ENCODE measurements at regions not wholly inside any gene's neighbourhood (a gene's known extent, or its start where the extent isn't known, plus 50 kb on each side); places are given as distances from the start of the nearest gene placed in this dataset.

- H3K36me3 ChIP-seq = no peaks in the 10 kb centered on the region
- no peak for DNase-seq (ENCODE audit: low spot score)
- H3K4me1 ChIP-seq = no peaks in the 10 kb centered on the region
- no peak overlapping the region for H3K4me3 ChIP-seq
- no peaks in the 10 kb centered on the region for H3K27me3 ChIP-seq
- H3K9me3 ChIP-seq = peaks cover 0 to 18% of the 10 kb centered on the region in 2 donors
- H3K27ac ChIP-seq = no peak overlapping the region
- TF ChIP-seq CTCF (IDR thresholded peaks at IDR 0.05) = no peak
These were observed 89.7 kb downstream of the GMNC start for GRCh38 chr3:190772831-190773230.

- no peak for DNase-seq (ENCODE audit: low spot score)
- no peak overlapping the region for H3K4me3 ChIP-seq
- no peaks in the 10 kb centered on the region for H3K36me3 ChIP-seq
- H3K27ac ChIP-seq = no peak overlapping the region
- peaks cover 0 to 18% of the 10 kb centered on the region in 2 donors for H3K9me3 ChIP-seq
- H3K27me3 ChIP-seq = no peaks in the 10 kb centered on the region
- H3K4me1 ChIP-seq = no peaks in the 10 kb centered on the region
- no peak for TF ChIP-seq CTCF (IDR thresholded peaks at IDR 0.05)
These were observed 93.6 kb downstream of the GMNC start for GRCh38 chr3:190768891-190769290.

- Histone ChIP-seq H3K36me3 (no peaks in the 10 kb centered on the region), H3K9me3 (peaks cover 0 to 13% of the 10 kb centered on the region in 2 donors)
These were observed 94.6 kb downstream of the GMNC start for GRCh38 chr3:190767851-190768250.

GRCh38 chr3:190764231-190765134, 98.0 kb downstream of the GMNC start:
- no peak for TF ChIP-seq CTCF (IDR thresholded peaks at IDR 0.05)
- H3K36me3 ChIP-seq = no peaks in the 10 kb centered on the region
- H3K4me3 ChIP-seq = no peak overlapping the region
- H3K27me3 ChIP-seq = no peaks in the 10 kb centered on the region
- no peaks in the 10 kb centered on the region for H3K9me3 ChIP-seq
- no peaks in the 10 kb centered on the region for H3K4me1 ChIP-seq
- H3K27ac ChIP-seq = no peak overlapping the region
- no peak for DNase-seq (ENCODE audit: low spot score)

More at GRCh38 chr3:190767851-190768250, 94.6 kb downstream of the GMNC start:
- Histone ChIP-seq H3K27ac (no peak overlapping the region), H3K27me3 (no peaks in the 10 kb centered on the region), H3K4me3 (no peak overlapping the region), H3K4me1 (no peaks in the 10 kb centered on the region)
- DNase-seq (ENCODE audit: low spot score) = no peak
- TF ChIP-seq CTCF (IDR thresholded peaks at IDR 0.05) = no peak

- no peak for TF ChIP-seq CTCF (IDR thresholded peaks at IDR 0.05)
These were observed 99.7 kb downstream of the GMNC start for GRCh38 chr3:190762801-190763200.

More at GRCh38 chr3:190762801-190763200, 99.7 kb downstream of the GMNC start:
- Histone ChIP-seq H3K4me1 (no peaks in the 10 kb centered on the region), H3K27me3 (no peaks in the 10 kb centered on the region), H3K36me3 (no peaks in the 10 kb centered on the region), H3K4me3 (no peak overlapping the region), H3K9me3 (no peaks in the 10 kb centered on the region), H3K27ac (no peak overlapping the region)
- DNase-seq (ENCODE audit: low spot score) = no peak

Measured in right atrium auricular region (tissue), 2 donors.